PFSK-1 (cell line): ENCODE measurements at regions not wholly inside any gene's neighbourhood (a gene's known extent, or its start where the extent isn't known, plus 50 kb on each side); places are given as distances from the start of the nearest gene placed in this dataset.

Experiments
- POLR2AphosphoS5 ChIP-seq: IDR thresholded peaks from 2 replicates; pipeline ENCODE4 v1.6.1; 2012; ENCODE audit warnings: low read depth, mild to moderate bottlenecking, control low read depth, low read length, moderate library complexity
- TAF1 ChIP-seq: IDR thresholded peaks from 2 replicates; pipeline ENCODE4 v1.6.1; 2012; ENCODE audit warnings: low read length, control low read depth, borderline replicate concordance; ENCODE audit not compliant: insufficient read depth

DNA sequence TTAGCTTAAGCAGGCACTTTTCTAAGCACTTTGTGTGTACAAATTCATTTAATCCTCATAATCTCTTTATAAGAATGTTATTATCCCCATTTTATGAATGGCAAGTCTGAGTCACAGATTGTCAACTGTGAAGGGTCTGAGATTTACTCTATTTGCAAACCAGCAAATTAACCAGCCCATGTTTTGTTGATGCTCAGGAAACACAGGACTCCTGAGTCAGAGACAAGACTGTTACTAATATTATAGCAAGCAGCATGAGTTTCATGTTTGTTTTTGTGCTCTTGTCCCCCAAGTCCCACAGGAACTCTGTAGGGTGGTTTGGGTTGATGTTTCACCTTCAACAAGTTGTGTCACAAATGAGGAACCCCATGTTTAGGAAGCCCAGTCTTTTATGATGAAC, 182.0 kb upstream of the PPP1R3A start:
- TF ChIP-seq TAF1 (no peak), POLR2AphosphoS5 (no peak)
